Smooth muscle cell (in vitro differentiated cells): ENCODE measurements at regions not wholly inside any gene's neighbourhood (a gene's known extent, or its start where the extent isn't known, plus 50 kb on each side); places are given as distances from the start of the nearest gene placed in this dataset.

ENCODE experiments used
- DNase-seq: peaks from one replicate; lab custom pipeline; 2025; ENCODE audit not compliant: unreplicated experiment; lab: John Stamatoyannopoulos, UW
- H2AFZ ChIP-seq: fragments of 200-600 bp; sonication (generic); 2 replicates; pipeline ENCODE4 v1.6.0; 2016; ENCODE audit warnings: antibody characterized with exemption, low read depth, mild to moderate bottlenecking
- H3F3A ChIP-seq: fragments of 200-600 bp; sonication (generic); 2 replicates; pipeline ENCODE4 v1.6.0; 2017; ENCODE audit warnings: antibody characterized with exemption, low read depth
- H3K27ac ChIP-seq: fragments of 200-600 bp; sonication (generic); 2 replicates; pipeline ENCODE4 v1.5.1; 2016; ENCODE audit warnings: low read depth, mild to moderate bottlenecking
- H3K27me3 ChIP-seq: fragments of 200-600 bp; sonication (generic); 2 replicates; pipeline ENCODE4 v1.6.1; 2016; ENCODE audit warnings: low read depth, mild to moderate bottlenecking
- H3K36me3 ChIP-seq: fragments of 200-600 bp; sonication (generic); 2 replicates; pipeline ENCODE4 v1.5.1; 2016; ENCODE audit warnings: low read depth
- H3K4me1 ChIP-seq: fragments of 200-600 bp; sonication (generic); 2 replicates; pipeline ENCODE4 v1.5.1; 2016; ENCODE audit warnings: low read depth
- H3K4me2 ChIP-seq: fragments of 200-600 bp; sonication (generic); 2 replicates; pipeline ENCODE4 v1.6.0; 2016; ENCODE audit warnings: mild to moderate bottlenecking
- H3K4me3 ChIP-seq: fragments of 200-600 bp; sonication (generic); 2 replicates; pipeline ENCODE4 v1.5.1; 2016; ENCODE audit warnings: mild to moderate bottlenecking
- H3K79me2 ChIP-seq: fragments of 200-600 bp; sonication (generic); 2 replicates; pipeline ENCODE4 v1.6.0; 2016; ENCODE audit warnings: low read depth, mild to moderate bottlenecking
- H3K9ac ChIP-seq: fragments of 200-600 bp; sonication (generic); 2 replicates; pipeline ENCODE4 v1.6.0; 2016; ENCODE audit warnings: low read depth
- H3K9me3 ChIP-seq: fragments of 200-600 bp; sonication (generic); replicated peaks from 2 replicates; pipeline ENCODE4 v1.5.1; 2016; ENCODE audit warnings: low read depth
- H4K20me1 ChIP-seq: fragments of 200-600 bp; sonication (generic); 2 replicates; pipeline ENCODE4 v1.6.0; 2016; ENCODE audit warnings: low read depth
- WGBS: methylation state at CpG from one replicate; pipeline ENCODE4 v1.1.7; 2016; ENCODE audit warnings: low lambda C conversion rate; 5-methylcytosine and 5-hydroxymethylcytosine counted together
- TF ChIP-seq, protein P1 (sequence below): fragments of 200-600 bp; sonication (generic); IDR thresholded peaks from 2 replicates; pipeline ENCODE4 v1.5.1; 2017; ENCODE audit warnings: borderline replicate concordance, mild to moderate bottlenecking, antibody characterized with exemption; ENCODE audit not compliant: insufficient read depth, poor library complexity, severe bottlenecking

- H3K27ac ChIP-seq = no peak overlapping the region
- H3K4me3 ChIP-seq = no peak overlapping the region
- no peaks in the 10 kb centered on the region for H3K27me3 ChIP-seq
- H3K79me2 ChIP-seq = no peaks in the 10 kb centered on the region
- H3K36me3 ChIP-seq = no peaks in the 10 kb centered on the region
- no peaks in the 10 kb centered on the region for H4K20me1 ChIP-seq
- H3K9me3 ChIP-seq = no peaks in the 10 kb centered on the region
- DNase-seq = no peak
- H3F3A ChIP-seq = no peaks in the 10 kb centered on the region
- 84% methylated on average over 3 of the region's 3 CpGs for WGBS
- H2AFZ ChIP-seq = no peak overlapping the region
- no peak overlapping the region for H3K9ac ChIP-seq
- no peaks in the 10 kb centered on the region for H3K4me1 ChIP-seq
- no peak overlapping the region for H3K4me2 ChIP-seq
- TF ChIP-seq, protein P1, sequence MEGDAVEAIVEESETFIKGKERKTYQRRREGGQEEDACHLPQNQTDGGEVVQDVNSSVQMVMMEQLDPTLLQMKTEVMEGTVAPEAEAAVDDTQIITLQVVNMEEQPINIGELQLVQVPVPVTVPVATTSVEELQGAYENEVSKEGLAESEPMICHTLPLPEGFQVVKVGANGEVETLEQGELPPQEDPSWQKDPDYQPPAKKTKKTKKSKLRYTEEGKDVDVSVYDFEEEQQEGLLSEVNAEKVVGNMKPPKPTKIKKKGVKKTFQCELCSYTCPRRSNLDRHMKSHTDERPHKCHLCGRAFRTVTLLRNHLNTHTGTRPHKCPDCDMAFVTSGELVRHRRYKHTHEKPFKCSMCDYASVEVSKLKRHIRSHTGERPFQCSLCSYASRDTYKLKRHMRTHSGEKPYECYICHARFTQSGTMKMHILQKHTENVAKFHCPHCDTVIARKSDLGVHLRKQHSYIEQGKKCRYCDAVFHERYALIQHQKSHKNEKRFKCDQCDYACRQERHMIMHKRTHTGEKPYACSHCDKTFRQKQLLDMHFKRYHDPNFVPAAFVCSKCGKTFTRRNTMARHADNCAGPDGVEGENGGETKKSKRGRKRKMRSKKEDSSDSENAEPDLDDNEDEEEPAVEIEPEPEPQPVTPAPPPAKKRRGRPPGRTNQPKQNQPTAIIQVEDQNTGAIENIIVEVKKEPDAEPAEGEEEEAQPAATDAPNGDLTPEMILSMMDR = no peak
Observed at GRCh38 chr20:40331249-40331648, 357.8 kb downstream of the MAFB start.

GRCh38 chr20:40329321-40329720, 359.7 kb downstream of the MAFB start:
- H3K36me3 ChIP-seq = no peaks in the 10 kb centered on the region
- TF ChIP-seq, protein P1 = no peak
- H3K79me2 ChIP-seq = no peaks in the 10 kb centered on the region
- WGBS = 97% methylated on average over 2 of the region's 2 CpGs
- no peak overlapping the region for H3K27ac ChIP-seq
- H3K27me3 ChIP-seq = no peaks in the 10 kb centered on the region
- H3K4me1 ChIP-seq = no peaks in the 10 kb centered on the region
- no peak overlapping the region for H3K4me2 ChIP-seq
- H2AFZ ChIP-seq = no peak overlapping the region
- no peaks in the 10 kb centered on the region for H4K20me1 ChIP-seq
- no peaks in the 10 kb centered on the region for H3F3A ChIP-seq
- H3K9me3 ChIP-seq = no peaks in the 10 kb centered on the region
- no peak overlapping the region for H3K4me3 ChIP-seq
- H3K9ac ChIP-seq = no peak overlapping the region
- DNase-seq = no peak

DNA sequence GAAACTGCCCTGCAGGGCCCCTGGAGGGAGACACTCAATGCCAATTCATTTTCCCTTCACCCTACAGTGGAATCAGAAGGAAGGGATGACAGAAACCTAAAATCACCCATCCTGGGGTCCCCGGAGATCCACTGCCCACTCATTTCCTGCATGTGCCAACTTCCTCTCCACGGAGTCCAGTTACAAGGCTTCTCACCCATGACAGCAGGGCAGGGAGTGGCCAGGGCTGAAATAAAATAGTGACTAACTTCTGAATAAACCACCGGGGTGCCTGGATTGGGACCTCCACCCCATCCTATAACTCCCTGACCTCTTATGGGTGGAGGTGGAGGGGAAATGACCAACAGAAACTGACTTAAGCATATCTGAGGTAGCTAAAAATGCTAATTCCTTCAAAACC, 362.3 kb downstream of the MAFB start:
- Histone ChIP-seq H3K27ac (no peak overlapping the region), H3K79me2 (no peaks in the 10 kb centered on the region), H3K4me1 (peaks cover 8% of the 10 kb centered on the region)

More for the DNA sequence above, 362.3 kb downstream of the MAFB start:
- H3K9me3 ChIP-seq = no peaks in the 10 kb centered on the region
- H3K4me2 ChIP-seq = no peak overlapping the region
- no peak overlapping the region for H3K9ac ChIP-seq
- TF ChIP-seq, protein P1 = no peak
- no peak overlapping the region for H2AFZ ChIP-seq
- H3K27me3 ChIP-seq = no peaks in the 10 kb centered on the region
- H3K36me3 ChIP-seq = no peaks in the 10 kb centered on the region
- H4K20me1 ChIP-seq = no peaks in the 10 kb centered on the region
- H3K4me3 ChIP-seq = no peak overlapping the region
- DNase-seq = no peak
- 71% methylated on average over 3 of the region's 3 CpGs for WGBS
- H3F3A ChIP-seq = peaks cover 5% of the 10 kb centered on the region
